GM11168 (cell line): ENCODE measurements at regions not wholly inside any gene's neighbourhood (a gene's known extent, or its start where the extent isn't known, plus 50 kb on each side); places are given as distances from the start of the nearest gene placed in this dataset.
"Not testable (repeated sequence)": the region's sequence is repeated elsewhere in the genome, so short reads cannot be mapped to it uniquely, and the experiment has no call there.

Experiments
- in situ Hi-C: fragments of 300-500 bp; cut with MboI; formaldehyde crosslinking; loops from one replicate; pipeline ENCODE4 v1.12.0; 2022; ENCODE audit warnings: low sequenced_read_pairs; ENCODE audit not compliant: unreplicated experiment

DNA sequence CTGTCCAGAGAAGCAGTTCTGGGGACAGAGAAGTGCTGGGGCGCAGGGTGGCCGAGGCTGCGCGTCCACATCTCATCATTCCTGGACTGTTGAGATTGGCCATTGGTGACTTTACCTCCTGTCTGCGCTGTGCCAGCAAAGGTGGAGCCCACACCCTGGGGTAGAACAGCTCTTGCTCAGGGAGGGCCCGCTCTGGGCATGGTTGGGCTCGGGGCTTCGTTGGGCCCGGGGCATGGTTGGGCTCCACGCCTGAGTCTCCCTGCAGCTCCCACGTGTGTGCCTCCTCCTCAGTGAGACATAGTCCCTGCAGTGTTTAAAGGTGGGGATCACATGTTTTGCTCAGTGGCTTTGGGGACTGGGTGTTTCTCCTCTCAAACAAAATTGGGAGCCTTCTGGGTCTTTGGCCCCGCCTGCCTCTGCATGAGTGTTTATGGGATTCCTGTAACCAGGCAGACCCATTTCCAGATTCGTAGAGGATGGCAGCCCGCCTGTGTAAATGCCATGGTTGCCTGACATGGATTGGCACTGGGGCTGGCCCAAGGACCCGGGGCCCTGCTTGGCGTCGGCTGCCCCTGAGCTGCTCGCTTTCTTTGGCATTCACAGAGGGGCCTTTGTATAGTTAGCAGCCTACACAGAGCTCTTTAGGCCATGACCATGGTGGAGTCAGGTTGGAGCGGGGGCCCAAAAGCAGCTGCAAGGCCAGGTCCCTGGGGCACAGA, 104.6 kb downstream of the TLR5 start:
- in situ Hi-C loops: no loop called here

GRCh38 chr1:223039990-223040389, 103.1 kb downstream of the TLR5 start:
- in situ Hi-C loops: no loop called here

- in situ Hi-C loops: no loop called here
Observed at GRCh38 chr1:223041481-223041880, 101.6 kb downstream of the TLR5 start.

DNA sequence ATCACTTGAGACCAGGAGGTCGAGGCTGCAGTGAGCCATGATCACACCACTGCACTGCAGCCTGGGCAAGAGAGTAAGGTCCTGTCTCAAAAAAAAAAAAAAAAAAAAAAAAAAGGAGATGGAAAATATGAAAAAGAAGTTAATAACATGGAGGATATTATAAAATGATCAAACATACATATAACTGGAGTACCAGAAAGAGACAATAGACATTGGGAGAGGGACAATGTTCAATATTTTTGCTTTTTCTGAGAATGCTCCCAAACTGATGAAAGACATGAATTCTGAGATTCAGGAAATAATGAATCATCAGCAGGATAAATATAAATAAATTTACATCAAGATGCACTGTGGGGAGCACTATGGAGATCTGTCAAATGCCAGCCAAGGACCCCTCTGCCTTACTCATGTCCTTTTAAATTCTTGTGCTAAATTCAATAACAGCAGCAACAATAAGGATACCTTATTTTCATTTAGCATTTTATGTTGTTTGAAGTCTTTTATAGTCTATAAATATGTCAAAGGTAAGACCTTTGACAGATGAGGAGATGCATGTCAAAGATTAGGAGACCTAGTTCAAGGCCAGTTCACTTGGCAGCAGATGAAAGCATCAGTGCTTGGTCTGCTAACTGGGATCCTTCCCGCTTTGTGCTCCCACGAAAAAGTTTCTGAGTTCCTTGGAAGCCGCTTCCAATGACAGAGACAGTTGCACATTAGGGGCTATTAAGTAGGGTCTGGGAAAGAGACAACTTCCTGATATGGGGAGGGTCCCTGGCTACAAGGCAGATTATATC, 97.7 kb downstream of the TLR5 start:
- in situ Hi-C loops: no loop called here

- in situ Hi-C loops: no loop called here
Observed at GRCh38 chr1:223046011-223046410, 97.0 kb downstream of the TLR5 start.

DNA sequence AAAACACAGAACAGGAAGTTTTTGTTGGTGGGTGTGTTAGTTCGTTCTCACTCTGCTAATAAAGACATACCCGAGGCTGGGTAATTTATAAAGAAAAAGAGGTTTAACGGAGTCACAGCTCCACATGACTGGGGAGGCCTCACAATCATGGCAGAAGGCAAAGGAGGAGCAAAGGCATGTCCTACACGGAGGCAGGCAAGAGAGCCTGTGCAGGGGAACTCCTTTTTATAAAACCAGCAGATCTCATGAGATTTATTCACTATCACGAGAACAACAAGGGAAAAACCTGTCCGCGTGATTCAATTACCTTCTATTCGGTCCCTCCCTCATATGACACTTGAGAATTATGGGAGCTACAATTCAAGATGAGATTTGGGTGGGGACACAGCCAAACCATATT, 96.6 kb downstream of the TLR5 start:
- in situ Hi-C loops: not testable (repeated sequence)

GRCh38 chr1:223048026-223048425, 95.0 kb downstream of the TLR5 start:
- in situ Hi-C loops: no loop called here

GRCh38 chr1:223052462-223052861, 90.6 kb downstream of the TLR5 start:
- in situ Hi-C loops: loop anchor here (25.0 kb wide), 1 partner anchor 590 kb away; no protein-coding TSS in a partner anchor

DNA sequence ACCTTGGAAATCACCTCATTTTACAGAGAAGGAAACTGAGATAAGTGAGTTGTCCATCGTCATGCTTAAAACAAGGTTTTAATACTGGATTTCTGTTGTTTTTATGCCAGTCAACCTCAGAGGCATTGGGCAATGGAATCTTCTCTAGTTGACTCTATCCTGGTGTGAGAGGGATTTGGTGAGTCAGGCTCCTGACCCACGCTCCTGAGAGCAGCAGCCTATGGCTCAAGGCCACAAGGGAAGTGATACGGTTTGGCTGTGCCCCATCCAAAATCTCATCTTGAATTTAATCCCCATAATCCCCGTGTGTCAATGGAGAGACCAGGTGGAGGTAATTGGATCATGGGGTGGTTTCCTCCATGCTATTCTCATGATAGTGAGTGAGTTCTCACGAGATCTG, 90.1 kb downstream of the TLR5 start:
- in situ Hi-C loops: loop anchor here (25.0 kb wide), 1 partner anchor 591 kb away; no protein-coding TSS in a partner anchor

GRCh38 chr1:223056802-223057201, 86.2 kb downstream of the TLR5 start:
- in situ Hi-C loops: loop anchor here (25.0 kb wide), 1 partner anchor 595 kb away; no protein-coding TSS in a partner anchor

GRCh38 chr1:223057569-223058093, 85.4 kb downstream of the TLR5 start:
- in situ Hi-C loops: loop anchor here (25.0 kb wide), 1 partner anchor 595 kb away; no protein-coding TSS in a partner anchor
